ENCODE measurements at regions not wholly inside any gene's neighbourhood (a gene's known extent, or its start where the extent isn't known, plus 50 kb on each side); places are given as distances from the start of the nearest gene placed in this dataset.

GRCh38 chr5:28725001-28725400 is 1686.6 kb upstream of the CDH9 start:
- Histone ChIP-seq H3K4me1 (ENCODE audit: insufficient read depth, low read length) (no peaks in the 10 kb centered on the region), H3K27me3 (ENCODE audit: insufficient read depth, low read length) (no peaks in the 10 kb centered on the region), H3K23ac (ENCODE audit: insufficient read length, low read depth, low read length) (no peak overlapping the region), H2AK5ac (ENCODE audit: insufficient read length, low read length) (no peak overlapping the region), H2BK5ac (ENCODE audit: insufficient read length, low read length) (no peak overlapping the region), H4K5ac (ENCODE audit: insufficient read length, low read depth, low read length) (no peak overlapping the region), H3K9ac (ENCODE audit: extremely low read depth, insufficient read length, low read length) (no peak overlapping the region), H3K56ac (ENCODE audit: insufficient read length, low read depth, low read length) (no peak overlapping the region), H3K14ac (ENCODE audit: insufficient read depth, low read length) (no peak overlapping the region), H3K27ac (ENCODE audit: insufficient read length, low read depth, low read length) (no peak overlapping the region), H3K23me2 (ENCODE audit: insufficient read length, low read depth, low read length, poor library complexity, severe bottlenecking) (no peaks in the 10 kb centered on the region), H3T11ph (ENCODE audit: low read length) (no peak overlapping the region), H3K18ac (ENCODE audit: insufficient read length, low read depth, low read length) (no peak overlapping the region), H4K20me1 (ENCODE audit: control insufficient read depth, insufficient read depth, insufficient read length) (no peaks in the 10 kb centered on the region), H3K9me3 (ENCODE audit: control insufficient read depth, low read depth, low read length) (no peaks in the 10 kb centered on the region), H2AFZ (ENCODE audit: low read length) (no peak overlapping the region), H3K79me2 (ENCODE audit: insufficient read depth, low read length) (no peaks in the 10 kb centered on the region), H2BK15ac (ENCODE audit: low read depth, low read length) (no peak overlapping the region), H3K4me2 (ENCODE audit: insufficient read depth, insufficient read length, low read length) (no peak overlapping the region), H4K8ac (replicated peaks; ENCODE audit: insufficient read length, low read depth, low read length) (no peak overlapping the region), H2BK20ac (ENCODE audit: low read depth, low read length, poor library complexity, severe bottlenecking) (no peak overlapping the region), H4K91ac (ENCODE audit: insufficient read length, low read depth, low read length) (no peak overlapping the region), H2BK120ac (ENCODE audit: low read depth, low read length, poor library complexity, severe bottlenecking) (no peak overlapping the region), H3K79me1 (ENCODE audit: insufficient read depth, low read depth, low read length, poor library complexity, severe bottlenecking) (no peaks in the 10 kb centered on the region), H3K4ac (ENCODE audit: low read depth, low read length) (no peak overlapping the region), H2BK12ac (ENCODE audit: insufficient read length, low read depth, low read length) (no peak overlapping the region)
- H3K36me3 Mint-ChIP-seq (ENCODE audit: insufficient read depth in 1 of 3, low read depth in 3 of 3), result no peaks in the 10 kb centered on the region
- H3K27me3 Mint-ChIP-seq (ENCODE audit: low read depth), result no peaks in the 10 kb centered on the region
- no peak for TF ChIP-seq CTCF (conservative IDR thresholded peaks at IDR 0.05)
- H3K4me1 Mint-ChIP-seq, result no peaks in the 10 kb centered on the region
- no peak overlapping the region for H3K27ac Mint-ChIP-seq
- H3K4me3 Mint-ChIP-seq, result no peak overlapping the region
- no peaks in the 10 kb centered on the region for H3K9me3 Mint-ChIP-seq
- WGBS (ENCODE audit: extremely low coverage, insufficient read length, low lambda C conversion rate), result no CpG with 5 or more reads among the region's 3 CpGs
- DNase-seq, result no peak

Data from H9 (cell line).